GM12892 (cell line): ENCODE measurements at regions not wholly inside any gene's neighbourhood (a gene's known extent, or its start where the extent isn't known, plus 50 kb on each side); places are given as distances from the start of the nearest gene placed in this dataset.

Experiments
- POLR2A ChIP-seq: IDR thresholded peaks from 2 replicates; pipeline ENCODE4 v1.6.1; 2011; ENCODE audit warnings: low read depth, low read length, control low read depth
- POLR2AphosphoS5 ChIP-seq: IDR thresholded peaks from 2 replicates; pipeline ENCODE4 v1.6.1; 2011; ENCODE audit warnings: low read depth, low read length, control low read depth
- TAF1 ChIP-seq: IDR thresholded peaks from 2 replicates; pipeline ENCODE4 v1.6.1; 2011; ENCODE audit warnings: low read depth, mild to moderate bottlenecking, control low read depth, low read length, borderline replicate concordance

DNA sequence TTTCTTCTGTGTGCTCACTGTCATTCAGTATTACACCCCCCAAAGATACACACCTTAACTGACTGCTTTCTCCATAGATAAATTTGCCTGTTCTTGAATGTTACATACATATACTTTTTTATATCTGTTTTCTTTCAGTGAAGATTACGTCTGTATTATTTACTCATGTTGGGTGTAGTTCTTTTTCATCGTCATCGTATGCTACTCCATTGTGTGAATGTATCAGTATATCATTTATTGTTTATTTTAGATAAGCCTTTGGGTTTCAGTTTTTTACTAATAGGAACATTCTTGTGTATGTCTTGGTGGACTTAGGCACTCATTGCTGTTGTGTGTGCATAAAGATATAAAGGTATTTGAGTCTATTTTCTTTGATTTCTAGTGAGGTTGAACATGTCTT is 64.4 kb downstream of the SEPTIN7 start:
- TF ChIP-seq TAF1 (no peak), POLR2AphosphoS5 (no peak), POLR2A (no peak)
